ENCODE measurements at regions not wholly inside any gene's neighbourhood (a gene's known extent, or its start where the extent isn't known, plus 50 kb on each side); places are given as distances from the start of the nearest gene placed in this dataset.

DNA sequence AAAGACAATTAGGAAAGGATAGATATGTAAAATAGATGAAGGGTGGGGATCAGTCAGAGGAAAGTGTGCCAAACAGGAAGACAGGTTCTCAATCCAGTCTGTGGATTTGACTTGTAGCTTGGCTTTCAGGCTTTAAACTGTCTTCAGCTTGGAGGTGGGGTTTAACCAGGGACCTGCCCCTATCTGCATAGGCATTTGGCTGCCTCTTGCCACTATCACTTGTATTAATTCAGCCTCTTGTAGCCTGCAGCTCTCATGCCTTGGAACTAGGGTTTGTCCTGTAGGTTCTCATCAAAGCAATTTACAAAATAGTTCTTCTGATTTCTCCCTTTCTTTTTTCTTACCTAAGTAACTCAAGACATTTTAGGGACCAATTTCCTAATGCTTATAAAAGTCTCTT, 88.8 kb upstream of the PAXBP1 start:
- TF ChIP-seq, protein P1, sequence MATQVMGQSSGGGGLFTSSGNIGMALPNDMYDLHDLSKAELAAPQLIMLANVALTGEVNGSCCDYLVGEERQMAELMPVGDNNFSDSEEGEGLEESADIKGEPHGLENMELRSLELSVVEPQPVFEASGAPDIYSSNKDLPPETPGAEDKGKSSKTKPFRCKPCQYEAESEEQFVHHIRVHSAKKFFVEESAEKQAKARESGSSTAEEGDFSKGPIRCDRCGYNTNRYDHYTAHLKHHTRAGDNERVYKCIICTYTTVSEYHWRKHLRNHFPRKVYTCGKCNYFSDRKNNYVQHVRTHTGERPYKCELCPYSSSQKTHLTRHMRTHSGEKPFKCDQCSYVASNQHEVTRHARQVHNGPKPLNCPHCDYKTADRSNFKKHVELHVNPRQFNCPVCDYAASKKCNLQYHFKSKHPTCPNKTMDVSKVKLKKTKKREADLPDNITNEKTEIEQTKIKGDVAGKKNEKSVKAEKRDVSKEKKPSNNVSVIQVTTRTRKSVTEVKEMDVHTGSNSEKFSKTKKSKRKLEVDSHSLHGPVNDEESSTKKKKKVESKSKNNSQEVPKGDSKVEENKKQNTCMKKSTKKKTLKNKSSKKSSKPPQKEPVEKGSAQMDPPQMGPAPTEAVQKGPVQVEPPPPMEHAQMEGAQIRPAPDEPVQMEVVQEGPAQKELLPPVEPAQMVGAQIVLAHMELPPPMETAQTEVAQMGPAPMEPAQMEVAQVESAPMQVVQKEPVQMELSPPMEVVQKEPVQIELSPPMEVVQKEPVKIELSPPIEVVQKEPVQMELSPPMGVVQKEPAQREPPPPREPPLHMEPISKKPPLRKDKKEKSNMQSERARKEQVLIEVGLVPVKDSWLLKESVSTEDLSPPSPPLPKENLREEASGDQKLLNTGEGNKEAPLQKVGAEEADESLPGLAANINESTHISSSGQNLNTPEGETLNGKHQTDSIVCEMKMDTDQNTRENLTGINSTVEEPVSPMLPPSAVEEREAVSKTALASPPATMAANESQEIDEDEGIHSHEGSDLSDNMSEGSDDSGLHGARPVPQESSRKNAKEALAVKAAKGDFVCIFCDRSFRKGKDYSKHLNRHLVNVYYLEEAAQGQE (IDR thresholded peaks at IDR 0.05), result no peak
- TF ChIP-seq, protein P2, sequence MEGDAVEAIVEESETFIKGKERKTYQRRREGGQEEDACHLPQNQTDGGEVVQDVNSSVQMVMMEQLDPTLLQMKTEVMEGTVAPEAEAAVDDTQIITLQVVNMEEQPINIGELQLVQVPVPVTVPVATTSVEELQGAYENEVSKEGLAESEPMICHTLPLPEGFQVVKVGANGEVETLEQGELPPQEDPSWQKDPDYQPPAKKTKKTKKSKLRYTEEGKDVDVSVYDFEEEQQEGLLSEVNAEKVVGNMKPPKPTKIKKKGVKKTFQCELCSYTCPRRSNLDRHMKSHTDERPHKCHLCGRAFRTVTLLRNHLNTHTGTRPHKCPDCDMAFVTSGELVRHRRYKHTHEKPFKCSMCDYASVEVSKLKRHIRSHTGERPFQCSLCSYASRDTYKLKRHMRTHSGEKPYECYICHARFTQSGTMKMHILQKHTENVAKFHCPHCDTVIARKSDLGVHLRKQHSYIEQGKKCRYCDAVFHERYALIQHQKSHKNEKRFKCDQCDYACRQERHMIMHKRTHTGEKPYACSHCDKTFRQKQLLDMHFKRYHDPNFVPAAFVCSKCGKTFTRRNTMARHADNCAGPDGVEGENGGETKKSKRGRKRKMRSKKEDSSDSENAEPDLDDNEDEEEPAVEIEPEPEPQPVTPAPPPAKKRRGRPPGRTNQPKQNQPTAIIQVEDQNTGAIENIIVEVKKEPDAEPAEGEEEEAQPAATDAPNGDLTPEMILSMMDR (IDR thresholded peaks at IDR 0.05; ENCODE audit: low read depth, low read length, missing input control), result no peak
- TF ChIP-seq YY1 (IDR thresholded peaks at IDR 0.05) (no peak), HNF4G (IDR thresholded peaks at IDR 0.05) (no peak), EGR1 (IDR thresholded peaks at IDR 0.05; ENCODE audit: low read depth in 2 of 2) (no peak), JUND (IDR thresholded peaks at IDR 0.05) (no peak), SP1 (IDR thresholded peaks at IDR 0.05) (no peak)
- TF ChIP-seq, protein P3, sequence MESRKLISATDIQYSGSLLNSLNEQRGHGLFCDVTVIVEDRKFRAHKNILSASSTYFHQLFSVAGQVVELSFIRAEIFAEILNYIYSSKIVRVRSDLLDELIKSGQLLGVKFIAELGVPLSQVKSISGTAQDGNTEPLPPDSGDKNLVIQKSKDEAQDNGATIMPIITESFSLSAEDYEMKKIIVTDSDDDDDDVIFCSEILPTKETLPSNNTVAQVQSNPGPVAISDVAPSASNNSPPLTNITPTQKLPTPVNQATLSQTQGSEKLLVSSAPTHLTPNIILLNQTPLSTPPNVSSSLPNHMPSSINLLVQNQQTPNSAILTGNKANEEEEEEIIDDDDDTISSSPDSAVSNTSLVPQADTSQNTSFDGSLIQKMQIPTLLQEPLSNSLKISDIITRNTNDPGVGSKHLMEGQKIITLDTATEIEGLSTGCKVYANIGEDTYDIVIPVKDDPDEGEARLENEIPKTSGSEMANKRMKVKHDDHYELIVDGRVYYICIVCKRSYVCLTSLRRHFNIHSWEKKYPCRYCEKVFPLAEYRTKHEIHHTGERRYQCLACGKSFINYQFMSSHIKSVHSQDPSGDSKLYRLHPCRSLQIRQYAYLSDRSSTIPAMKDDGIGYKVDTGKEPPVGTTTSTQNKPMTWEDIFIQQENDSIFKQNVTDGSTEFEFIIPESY (IDR thresholded peaks at IDR 0.05), result no peak
- TF ChIP-seq, protein P4, sequence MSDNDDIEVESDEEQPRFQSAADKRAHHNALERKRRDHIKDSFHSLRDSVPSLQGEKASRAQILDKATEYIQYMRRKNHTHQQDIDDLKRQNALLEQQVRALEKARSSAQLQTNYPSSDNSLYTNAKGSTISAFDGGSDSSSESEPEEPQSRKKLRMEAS (IDR thresholded peaks at IDR 0.05), result no peak
